Prostate gland (tissue), 2 donors: ENCODE measurements at regions not wholly inside any gene's neighbourhood (a gene's known extent, or its start where the extent isn't known, plus 50 kb on each side); places are given as distances from the start of the nearest gene placed in this dataset.

Experiments used
- DNase-seq: peaks from one replicate; pipeline ENCODE4 v3.0.0-alpha.2; 2019; ENCODE audit warnings: low spot score
- H3K27ac ChIP-seq, 2 donors: fragments of 200-600 bp; sonication (generic); 2 replicates each; pipeline ENCODE4 v1.5.1; 2017 to 2019
- H3K27me3 ChIP-seq: fragments of 200-600 bp; sonication (generic); replicated peaks from 2 replicates; pipeline ENCODE4 v1.5.1; 2019; ENCODE audit not compliant: insufficient read depth
- H3K36me3 ChIP-seq, 2 donors: fragments of 200-600 bp; sonication (generic); 1 replicate in 1 of 2; 2 replicates in 1 of 2; pipeline versions ENCODE4 v1.5.1 to v1.8.1; 2017 to 2019
- H3K4me1 ChIP-seq: fragments of 200-600 bp; sonication (generic); replicated peaks from 2 replicates; pipeline ENCODE4 v1.5.1; 2019
- H3K4me3 ChIP-seq, 2 donors: fragments of 200-600 bp; sonication (generic); 2 replicates each; pipeline ENCODE4 v1.5.1; 2017 to 2019
- H3K9me3 ChIP-seq: fragments of 200-600 bp; sonication (generic); 2 replicates; pipeline ENCODE4 v1.5.1; 2017
- CTCF ChIP-seq, 4 experiments: fragments of 200-600 bp in 2 of 4; fragments of 450-650 bp in 2 of 4; sonication (generic) in 2 of 4; IDR thresholded peaks; 1 replicate in 3 of 4; 2 replicates in 1 of 4; pipeline ENCODE4 v1.5.1; 2016 to 2019; ENCODE audit warnings: antibody characterized with exemption in 4 of 4, mild to moderate bottlenecking in 2 of 4, moderate library complexity in 2 of 4
- POLR2A ChIP-seq: fragments of 450-650 bp; IDR thresholded peaks from one replicate; pipeline ENCODE4 v1.6.1; 2016; ENCODE audit warnings: antibody characterized with exemption, mild to moderate bottlenecking
- POLR2AphosphoS5 ChIP-seq: sonication (generic); formaldehyde crosslinking; IDR thresholded peaks from one replicate; pipeline ENCODE4 v1.6.1; 2017; ENCODE audit warnings: antibody characterized with exemption
- WGBS: methylation state at CpG from one replicate; pipeline ENCODE4 v1.1.5; 2018; 5-methylcytosine and 5-hydroxymethylcytosine counted together
- intact Hi-C: fragments of 100-400 bp; cut with DNase I; formaldehyde crosslinking; loops from one replicate; pipeline ENCODE4 v1.14.2; 2022

GRCh38 chr21:24470852-24471251, 1136.4 kb downstream of the MRPL39 start:
- TF ChIP-seq CTCF (IDR thresholded peaks at IDR 0.05) (no peak), POLR2A (no peak), POLR2AphosphoS5 (no peak)
- no peaks in the 10 kb centered on the region for H3K9me3 ChIP-seq
- no peak overlapping the region for H3K4me3 ChIP-seq
- 70% methylated on average over 6 of the region's 6 CpGs for WGBS
- H3K36me3 ChIP-seq: no peaks in the 10 kb centered on the region
- no peaks in the 10 kb centered on the region for H3K27me3 ChIP-seq
- DNase-seq: no peak
- no peak overlapping the region for H3K27ac ChIP-seq
- H3K4me1 ChIP-seq: no peaks in the 10 kb centered on the region
- intact Hi-C loops: no loop called here

- 88% methylated on average over 3 of the region's 3 CpGs for WGBS
- no peak overlapping the region for H3K4me3 ChIP-seq
- H3K9me3 ChIP-seq: no peaks in the 10 kb centered on the region
- DNase-seq: no peak
- intact Hi-C loops: no loop called here
- TF ChIP-seq CTCF (IDR thresholded peaks at IDR 0.05) (no peak), POLR2A (no peak), POLR2AphosphoS5 (no peak)
- no peaks in the 10 kb centered on the region for H3K36me3 ChIP-seq
- no peak overlapping the region for H3K27ac ChIP-seq
- no peaks in the 10 kb centered on the region for H3K27me3 ChIP-seq
- no peaks in the 10 kb centered on the region for H3K4me1 ChIP-seq
Observed at GRCh38 chr21:24456358-24456757, 1150.9 kb downstream of the MRPL39 start.

GRCh38 chr21:24450119-24450518, 1157.2 kb downstream of the MRPL39 start:
- no peak for TF ChIP-seq POLR2A
- TF ChIP-seq POLR2AphosphoS5: no peak
- no peak for TF ChIP-seq CTCF (IDR thresholded peaks at IDR 0.05)
- WGBS: 96% methylated on average over 3 of the region's 3 CpGs
- DNase-seq: no peak
- H3K4me3 ChIP-seq: no peak overlapping the region
- no peaks in the 10 kb centered on the region for H3K27me3 ChIP-seq
- no peaks in the 10 kb centered on the region for H3K4me1 ChIP-seq
- no peak overlapping the region for H3K27ac ChIP-seq
- H3K9me3 ChIP-seq: no peaks in the 10 kb centered on the region
- H3K36me3 ChIP-seq: no peaks in the 10 kb centered on the region
- intact Hi-C loops: no loop called here

GRCh38 chr21:24445517-24445916, 1161.8 kb downstream of the MRPL39 start:
- H3K9me3 ChIP-seq: no peaks in the 10 kb centered on the region
- DNase-seq: no peak
- H3K27ac ChIP-seq: no peak overlapping the region
- 63% methylated on average over 1 of the region's 1 CpG for WGBS
- TF ChIP-seq POLR2A (no peak), CTCF (IDR thresholded peaks at IDR 0.05) (no peak), POLR2AphosphoS5 (no peak)
- no peaks in the 10 kb centered on the region for H3K4me1 ChIP-seq
- no peak overlapping the region for H3K4me3 ChIP-seq
- no peaks in the 10 kb centered on the region for H3K27me3 ChIP-seq
- H3K36me3 ChIP-seq: no peaks in the 10 kb centered on the region
- intact Hi-C loops: no loop called here

- no peaks in the 10 kb centered on the region for H3K9me3 ChIP-seq
- H3K27me3 ChIP-seq: no peaks in the 10 kb centered on the region
- no peak for DNase-seq
- intact Hi-C loops: no loop called here
- H3K27ac ChIP-seq: no peak overlapping the region
- no peaks in the 10 kb centered on the region for H3K4me1 ChIP-seq
- TF ChIP-seq POLR2A (no peak), CTCF (IDR thresholded peaks at IDR 0.05) (no peak), POLR2AphosphoS5 (no peak)
- no peak overlapping the region for H3K4me3 ChIP-seq
- H3K36me3 ChIP-seq: no peaks in the 10 kb centered on the region
Observed at GRCh38 chr21:24444736-24445135, 1162.5 kb downstream of the MRPL39 start.
